ENCODE measurements at regions not wholly inside any gene's neighbourhood (a gene's known extent, or its start where the extent isn't known, plus 50 kb on each side); places are given as distances from the start of the nearest gene placed in this dataset.

GRCh38 chr13:40432018-40432978, 234.1 kb downstream of the FOXO1 start:
- no peak overlapping the region for H3K27ac ChIP-seq
- no peak for TF ChIP-seq CTCF (IDR thresholded peaks at IDR 0.05)
- no peak for TF ChIP-seq POLR2A (IDR thresholded peaks at IDR 0.05)
- no peak for TF ChIP-seq POLR2AphosphoS5 (IDR thresholded peaks at IDR 0.05)

GRCh38 chr13:40433001-40433400, 233.4 kb downstream of the FOXO1 start:
- DNase-seq (ENCODE audit: low spot score in 2 of 2), result no peak
- no peaks in the 10 kb centered on the region for H3K4me1 ChIP-seq
- H3K27me3 ChIP-seq, result no peaks in the 10 kb centered on the region
- intact Hi-C loops (cut with DNase I; ENCODE audit: low total_unique reads), result no loop called here
- no peaks in the 10 kb centered on the region for H3K36me3 ChIP-seq
- H3K4me3 ChIP-seq, result no peak overlapping the region
- no peaks in the 10 kb centered on the region for H3K9me3 ChIP-seq
- no peak overlapping the region for H3K27ac ChIP-seq
- TF ChIP-seq CTCF (IDR thresholded peaks at IDR 0.05) (no peak), POLR2AphosphoS5 (IDR thresholded peaks at IDR 0.05) (no peak), POLR2A (IDR thresholded peaks at IDR 0.05) (no peak)

More at GRCh38 chr13:40432018-40432978, 234.1 kb downstream of the FOXO1 start:
- no peaks in the 10 kb centered on the region for H3K36me3 ChIP-seq
- no peaks in the 10 kb centered on the region for H3K9me3 ChIP-seq
- H3K4me3 ChIP-seq, result no peak overlapping the region
- no peaks in the 10 kb centered on the region for H3K4me1 ChIP-seq
- no peaks in the 10 kb centered on the region for H3K27me3 ChIP-seq
- intact Hi-C loops (cut with DNase I; ENCODE audit: low total_unique reads), result no loop called here
- no peak for DNase-seq (ENCODE audit: low spot score in 2 of 2)

GRCh38 chr13:40433577-40433976, 232.9 kb downstream of the FOXO1 start:
- H3K27me3 ChIP-seq, result no peaks in the 10 kb centered on the region
- intact Hi-C loops (cut with DNase I; ENCODE audit: low total_unique reads), result no loop called here
- TF ChIP-seq CTCF (IDR thresholded peaks at IDR 0.05) (no peak), POLR2AphosphoS5 (IDR thresholded peaks at IDR 0.05) (no peak), POLR2A (IDR thresholded peaks at IDR 0.05) (no peak)
- H3K27ac ChIP-seq, result no peak overlapping the region
- no peaks in the 10 kb centered on the region for H3K9me3 ChIP-seq
- H3K4me3 ChIP-seq, result no peak overlapping the region
- H3K36me3 ChIP-seq, result no peaks in the 10 kb centered on the region
- no peaks in the 10 kb centered on the region for H3K4me1 ChIP-seq
- DNase-seq (ENCODE audit: low spot score in 2 of 2), result no peak

- Histone ChIP-seq H3K36me3 (no peaks in the 10 kb centered on the region), H3K9me3 (no peaks in the 10 kb centered on the region), H3K27ac (no peak overlapping the region), H3K27me3 (no peaks in the 10 kb centered on the region), H3K4me1 (no peaks in the 10 kb centered on the region), H3K4me3 (no peak overlapping the region)
- intact Hi-C loops (cut with DNase I; ENCODE audit: low total_unique reads), result no loop called here
- DNase-seq (ENCODE audit: low spot score in 2 of 2), result no peak
- no peak for TF ChIP-seq POLR2AphosphoS5 (IDR thresholded peaks at IDR 0.05)
- TF ChIP-seq CTCF (IDR thresholded peaks at IDR 0.05), result no peak
- TF ChIP-seq POLR2A (IDR thresholded peaks at IDR 0.05), result no peak
These were observed 231.7 kb downstream of the FOXO1 start for GRCh38 chr13:40434516-40435397.

Measured in breast epithelium (tissue), 4 donors.